ENCODE measurements at regions not wholly inside any gene's neighbourhood (a gene's known extent, or its start where the extent isn't known, plus 50 kb on each side); places are given as distances from the start of the nearest gene placed in this dataset.

DNA sequence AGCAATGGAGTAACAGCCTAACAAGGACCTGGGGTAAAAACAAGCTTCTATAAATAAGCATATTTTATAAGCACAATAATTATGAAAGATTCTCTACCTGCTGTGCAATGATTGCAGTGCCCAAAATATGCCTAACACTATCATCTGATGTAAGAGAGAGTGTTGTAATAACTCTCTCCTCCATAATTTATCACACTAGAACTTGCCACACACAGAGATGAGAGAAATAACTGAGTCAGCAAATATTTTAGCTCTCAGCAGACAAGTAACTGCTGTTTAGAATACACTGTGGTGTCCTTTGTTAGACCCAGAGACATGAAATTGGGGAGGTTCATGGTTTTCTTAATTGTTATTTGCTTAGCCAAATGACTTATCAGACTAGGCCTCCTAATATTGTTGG is 105.3 kb upstream of the ACP3 start:
- TF ChIP-seq, protein P1, sequence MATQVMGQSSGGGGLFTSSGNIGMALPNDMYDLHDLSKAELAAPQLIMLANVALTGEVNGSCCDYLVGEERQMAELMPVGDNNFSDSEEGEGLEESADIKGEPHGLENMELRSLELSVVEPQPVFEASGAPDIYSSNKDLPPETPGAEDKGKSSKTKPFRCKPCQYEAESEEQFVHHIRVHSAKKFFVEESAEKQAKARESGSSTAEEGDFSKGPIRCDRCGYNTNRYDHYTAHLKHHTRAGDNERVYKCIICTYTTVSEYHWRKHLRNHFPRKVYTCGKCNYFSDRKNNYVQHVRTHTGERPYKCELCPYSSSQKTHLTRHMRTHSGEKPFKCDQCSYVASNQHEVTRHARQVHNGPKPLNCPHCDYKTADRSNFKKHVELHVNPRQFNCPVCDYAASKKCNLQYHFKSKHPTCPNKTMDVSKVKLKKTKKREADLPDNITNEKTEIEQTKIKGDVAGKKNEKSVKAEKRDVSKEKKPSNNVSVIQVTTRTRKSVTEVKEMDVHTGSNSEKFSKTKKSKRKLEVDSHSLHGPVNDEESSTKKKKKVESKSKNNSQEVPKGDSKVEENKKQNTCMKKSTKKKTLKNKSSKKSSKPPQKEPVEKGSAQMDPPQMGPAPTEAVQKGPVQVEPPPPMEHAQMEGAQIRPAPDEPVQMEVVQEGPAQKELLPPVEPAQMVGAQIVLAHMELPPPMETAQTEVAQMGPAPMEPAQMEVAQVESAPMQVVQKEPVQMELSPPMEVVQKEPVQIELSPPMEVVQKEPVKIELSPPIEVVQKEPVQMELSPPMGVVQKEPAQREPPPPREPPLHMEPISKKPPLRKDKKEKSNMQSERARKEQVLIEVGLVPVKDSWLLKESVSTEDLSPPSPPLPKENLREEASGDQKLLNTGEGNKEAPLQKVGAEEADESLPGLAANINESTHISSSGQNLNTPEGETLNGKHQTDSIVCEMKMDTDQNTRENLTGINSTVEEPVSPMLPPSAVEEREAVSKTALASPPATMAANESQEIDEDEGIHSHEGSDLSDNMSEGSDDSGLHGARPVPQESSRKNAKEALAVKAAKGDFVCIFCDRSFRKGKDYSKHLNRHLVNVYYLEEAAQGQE (IDR thresholded peaks at IDR 0.05; ENCODE audit: insufficient replicate concordance, low read depth), result no peak
- TF ChIP-seq, protein P2, sequence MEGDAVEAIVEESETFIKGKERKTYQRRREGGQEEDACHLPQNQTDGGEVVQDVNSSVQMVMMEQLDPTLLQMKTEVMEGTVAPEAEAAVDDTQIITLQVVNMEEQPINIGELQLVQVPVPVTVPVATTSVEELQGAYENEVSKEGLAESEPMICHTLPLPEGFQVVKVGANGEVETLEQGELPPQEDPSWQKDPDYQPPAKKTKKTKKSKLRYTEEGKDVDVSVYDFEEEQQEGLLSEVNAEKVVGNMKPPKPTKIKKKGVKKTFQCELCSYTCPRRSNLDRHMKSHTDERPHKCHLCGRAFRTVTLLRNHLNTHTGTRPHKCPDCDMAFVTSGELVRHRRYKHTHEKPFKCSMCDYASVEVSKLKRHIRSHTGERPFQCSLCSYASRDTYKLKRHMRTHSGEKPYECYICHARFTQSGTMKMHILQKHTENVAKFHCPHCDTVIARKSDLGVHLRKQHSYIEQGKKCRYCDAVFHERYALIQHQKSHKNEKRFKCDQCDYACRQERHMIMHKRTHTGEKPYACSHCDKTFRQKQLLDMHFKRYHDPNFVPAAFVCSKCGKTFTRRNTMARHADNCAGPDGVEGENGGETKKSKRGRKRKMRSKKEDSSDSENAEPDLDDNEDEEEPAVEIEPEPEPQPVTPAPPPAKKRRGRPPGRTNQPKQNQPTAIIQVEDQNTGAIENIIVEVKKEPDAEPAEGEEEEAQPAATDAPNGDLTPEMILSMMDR (IDR thresholded peaks at IDR 0.05; ENCODE audit: insufficient read depth, low read length), result no peak
